Transverse colon (tissue), 4 donors: ENCODE measurements at regions not wholly inside any gene's neighbourhood (a gene's known extent, or its start where the extent isn't known, plus 50 kb on each side); places are given as distances from the start of the nearest gene placed in this dataset.
"Not testable (repeated sequence)": the region's sequence is repeated elsewhere in the genome, so short reads cannot be mapped to it uniquely, and the experiment has no call there.

Experiments
- DNase-seq: peaks from one replicate; pipeline ENCODE4 v3.0.0-alpha.2; 2019
- H3K27ac ChIP-seq, 4 donors: fragments of 200-600 bp; sonication (generic); 2 replicates each; pipeline ENCODE4 v1.5.1; 2016 to 2018; ENCODE audit warnings: inconsistent platforms in 4 of 4
- H3K27me3 ChIP-seq: fragments of 200-600 bp; sonication (generic); 2 replicates; pipeline ENCODE4 v1.5.1; 2017; ENCODE audit warnings: inconsistent platforms
- H3K36me3 ChIP-seq, 4 donors: fragments of 200-600 bp; sonication (generic); 2 replicates each; pipeline ENCODE4 v1.5.1; 2017 to 2019; ENCODE audit warnings: inconsistent platforms in 4 of 4
- H3K4me1 ChIP-seq, 4 donors: fragments of 200-600 bp; sonication (generic); 2 replicates each; pipeline ENCODE4 v1.5.1; 2017 to 2020; ENCODE audit warnings: inconsistent platforms in 4 of 4
- H3K4me3 ChIP-seq, 4 donors: fragments of 200-600 bp; sonication (generic); 1 replicate in 1 of 4; 2 replicates in 3 of 4; pipeline versions ENCODE4 v1.5.1 to v1.6.1; 2017 to 2019; ENCODE audit warnings: inconsistent platforms in 4 of 4
- H3K9me3 ChIP-seq, 2 donors: fragments of 200-600 bp; sonication (generic); 2 replicates each; pipeline ENCODE4 v1.5.1; 2017 to 2019; ENCODE audit warnings: inconsistent platforms in 2 of 2
- EP300 ChIP-seq: sonication (generic); formaldehyde crosslinking; IDR thresholded peaks from one replicate; pipeline ENCODE4 v1.6.1; 2017; ENCODE audit warnings: antibody characterized with exemption, low read depth
- POLR2A ChIP-seq: fragments of 450-650 bp; IDR thresholded peaks from one replicate; pipeline ENCODE4 v1.6.1; 2016; ENCODE audit warnings: antibody characterized with exemption, mild to moderate bottlenecking, moderate library complexity
- POLR2AphosphoS5 ChIP-seq, 3 donors: sonication (generic); formaldehyde crosslinking; IDR thresholded peaks; one replicate each; pipeline ENCODE4 v1.6.1; 2016; ENCODE audit warnings: antibody characterized with exemption in 3 of 3
- WGBS, 2 donors: methylation state at CpG; one replicate each; pipeline ENCODE4 v1.1.5; 2018; ENCODE audit warnings: low coverage in 1 of 2; 5-methylcytosine and 5-hydroxymethylcytosine counted together
- in situ Hi-C, 4 donors: fragments of 200-750 bp; cut with MboI; loops; one replicate each; pipeline versions ENCODE4 v1.15.0 to v1.15.1; 2017; ENCODE audit warnings: low sequenced_read_pairs in 3 of 4, low pct_ligation_motif_present in 1 of 4, low pct_unique_long_range_greater_than_20kb in 1 of 4
- intact Hi-C: fragments of 100-400 bp; cut with DNase I; formaldehyde crosslinking; loops from one replicate; pipeline ENCODE4 v1.15.1; 2023; ENCODE audit warnings: low total_unique reads
- TF ChIP-seq, protein P1 (sequence below), 5 experiments: fragments of 200-600 bp in 3 of 5; fragments of 450-650 bp in 2 of 5; sonication (generic) in 3 of 5; IDR thresholded peaks; 1 replicate in 2 of 5; 2 replicates in 3 of 5; pipeline ENCODE4 v1.5.1; 2016 to 2017; ENCODE audit warnings: antibody characterized with exemption in 5 of 5, inconsistent platforms in 3 of 5, mild to moderate bottlenecking in 2 of 5, moderate library complexity in 1 of 5

DNA sequence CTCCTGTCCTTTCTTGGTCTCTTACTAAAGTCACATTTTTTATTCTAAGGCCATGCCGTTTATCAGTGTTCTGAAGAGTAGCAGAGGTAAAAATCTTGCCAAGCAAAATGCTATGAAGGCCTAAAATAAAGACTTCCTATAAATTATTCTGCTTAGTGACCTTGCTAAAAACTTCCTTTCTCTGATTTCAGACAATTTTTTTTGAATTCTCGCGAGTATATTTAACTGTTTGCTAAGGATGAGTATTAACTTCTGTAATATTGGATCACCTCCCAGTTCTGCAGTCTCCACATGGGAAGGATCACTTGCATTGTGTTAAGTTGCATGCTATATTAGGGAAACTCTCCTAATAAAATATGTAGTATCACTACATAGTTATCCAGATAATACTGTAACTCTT lies 123.4 kb upstream of the SNX7 start:
- Histone ChIP-seq H3K4me1 (no peaks in the 10 kb centered on the region), H3K9me3 (no peaks in the 10 kb centered on the region), H3K27me3 (no peaks in the 10 kb centered on the region), H3K36me3 (no peaks in the 10 kb centered on the region), H3K4me3 (no peak overlapping the region), H3K27ac (no peak overlapping the region)
- TF ChIP-seq POLR2A (no peak), POLR2AphosphoS5 (IDR thresholded peaks at IDR 0.05) (no peak), EP300 (no peak)
- TF ChIP-seq, protein P1, sequence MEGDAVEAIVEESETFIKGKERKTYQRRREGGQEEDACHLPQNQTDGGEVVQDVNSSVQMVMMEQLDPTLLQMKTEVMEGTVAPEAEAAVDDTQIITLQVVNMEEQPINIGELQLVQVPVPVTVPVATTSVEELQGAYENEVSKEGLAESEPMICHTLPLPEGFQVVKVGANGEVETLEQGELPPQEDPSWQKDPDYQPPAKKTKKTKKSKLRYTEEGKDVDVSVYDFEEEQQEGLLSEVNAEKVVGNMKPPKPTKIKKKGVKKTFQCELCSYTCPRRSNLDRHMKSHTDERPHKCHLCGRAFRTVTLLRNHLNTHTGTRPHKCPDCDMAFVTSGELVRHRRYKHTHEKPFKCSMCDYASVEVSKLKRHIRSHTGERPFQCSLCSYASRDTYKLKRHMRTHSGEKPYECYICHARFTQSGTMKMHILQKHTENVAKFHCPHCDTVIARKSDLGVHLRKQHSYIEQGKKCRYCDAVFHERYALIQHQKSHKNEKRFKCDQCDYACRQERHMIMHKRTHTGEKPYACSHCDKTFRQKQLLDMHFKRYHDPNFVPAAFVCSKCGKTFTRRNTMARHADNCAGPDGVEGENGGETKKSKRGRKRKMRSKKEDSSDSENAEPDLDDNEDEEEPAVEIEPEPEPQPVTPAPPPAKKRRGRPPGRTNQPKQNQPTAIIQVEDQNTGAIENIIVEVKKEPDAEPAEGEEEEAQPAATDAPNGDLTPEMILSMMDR (IDR thresholded peaks at IDR 0.05) = no peak
- 53 to 73% methylated on average over 3 of the region's 3 CpGs for WGBS, 2 donors
- DNase-seq = no peak
- in situ Hi-C loops (no loop called here), intact Hi-C loops (no loop called here)

DNA sequence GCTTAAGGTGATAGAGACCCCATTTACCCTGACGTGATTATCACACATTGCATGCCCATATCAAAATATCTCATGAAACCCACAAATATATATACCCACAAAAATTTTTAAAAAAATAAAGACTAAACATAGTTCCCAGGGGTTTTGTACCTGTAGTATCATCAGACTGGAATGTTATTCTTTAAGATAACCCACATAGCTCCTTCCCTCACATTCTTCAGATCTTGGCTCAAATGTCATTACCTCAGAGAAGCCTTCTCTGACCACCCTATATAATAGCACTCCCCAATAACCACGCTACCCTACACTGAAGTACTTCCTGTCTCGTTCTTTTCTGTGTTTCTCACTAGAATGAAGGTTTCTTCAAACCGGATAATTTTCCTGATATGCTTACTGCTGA lies 138.3 kb upstream of the SNX7 start:
- intact Hi-C loops = no loop called here

DNA sequence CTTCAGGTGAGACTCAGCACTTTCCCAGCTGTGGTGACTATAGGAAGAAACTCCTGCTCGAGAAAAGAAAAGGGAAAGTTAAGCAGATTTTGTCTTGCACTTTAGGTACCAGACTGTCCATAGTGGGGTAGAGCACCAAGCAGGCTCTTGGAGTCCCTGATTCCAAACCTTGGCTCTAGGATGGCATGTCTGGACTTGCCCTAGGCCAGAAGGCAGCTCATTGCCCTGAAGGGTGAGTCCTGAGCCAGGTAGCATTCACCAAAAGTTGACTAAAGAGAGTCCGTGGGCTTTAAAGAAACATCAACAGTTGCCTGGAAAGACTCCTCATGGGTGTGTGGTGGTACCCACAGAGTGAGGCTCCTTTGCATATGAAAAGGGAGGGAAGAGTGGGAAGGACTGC lies 145.2 kb upstream of the SNX7 start:
- 60% methylated on average over 2 of the region's 2 CpGs; no CpG with 5 or more reads in 1 of the 2 donors for WGBS, 2 donors
- intact Hi-C loops = no loop called here

More for the DNA sequence above, 138.3 kb upstream of the SNX7 start:
- Histone ChIP-seq H3K4me1 (no peaks in the 10 kb centered on the region), H3K9me3 (no peaks in the 10 kb centered on the region), H3K36me3 (no peaks in the 10 kb centered on the region), H3K4me3 (no peak overlapping the region), H3K27ac (no peak overlapping the region), H3K27me3 (no peaks in the 10 kb centered on the region)
- no peak for DNase-seq
- WGBS, 2 donors = 77 to 85% methylated on average over 4 of the region's 4 CpGs
- in situ Hi-C loops = no loop called here
- TF ChIP-seq POLR2A = no peak
- TF ChIP-seq EP300 = no peak
- no peak for TF ChIP-seq POLR2AphosphoS5 (IDR thresholded peaks at IDR 0.05)
- TF ChIP-seq, protein P1 (IDR thresholded peaks at IDR 0.05) = no peak

DNA sequence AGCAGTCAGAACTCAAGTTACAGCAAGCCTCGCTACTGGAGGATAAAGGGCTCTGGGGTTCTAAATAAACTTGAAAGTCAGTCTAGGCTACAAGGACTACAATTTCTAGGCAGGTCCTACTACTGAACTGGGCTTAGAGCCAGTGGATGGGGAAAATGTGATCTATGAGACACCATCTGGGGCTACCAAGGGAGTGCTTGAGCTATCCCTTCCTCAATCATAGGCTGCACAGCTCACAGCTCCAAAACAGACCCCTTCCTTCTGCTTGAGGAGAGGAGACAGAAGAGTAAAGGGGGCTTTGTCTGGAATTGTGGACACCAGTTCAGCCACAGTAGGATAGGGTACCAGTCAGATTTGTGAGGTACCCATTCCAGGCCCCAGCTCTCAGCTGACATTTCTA lies 145.8 kb upstream of the SNX7 start:
- TF ChIP-seq POLR2A (no peak), EP300 (no peak), POLR2AphosphoS5 (IDR thresholded peaks at IDR 0.05) (no peak)
- TF ChIP-seq, protein P1 (IDR thresholded peaks at IDR 0.05) = no peak
- in situ Hi-C loops = no loop called here

More for the DNA sequence above, 145.2 kb upstream of the SNX7 start:
- no peak overlapping the region for H3K27ac ChIP-seq
- no peak for TF ChIP-seq POLR2A
- no peak for TF ChIP-seq EP300
- TF ChIP-seq, protein P1 (IDR thresholded peaks at IDR 0.05) = no peak
- no peak for TF ChIP-seq POLR2AphosphoS5 (IDR thresholded peaks at IDR 0.05)
- H3K4me1 ChIP-seq = no peaks in the 10 kb centered on the region
- no peaks in the 10 kb centered on the region for H3K36me3 ChIP-seq
- DNase-seq = no peak
- no peaks in the 10 kb centered on the region for H3K27me3 ChIP-seq
- in situ Hi-C loops = no loop called here
- no peaks in the 10 kb centered on the region for H3K9me3 ChIP-seq
- H3K4me3 ChIP-seq = no peak overlapping the region

DNA sequence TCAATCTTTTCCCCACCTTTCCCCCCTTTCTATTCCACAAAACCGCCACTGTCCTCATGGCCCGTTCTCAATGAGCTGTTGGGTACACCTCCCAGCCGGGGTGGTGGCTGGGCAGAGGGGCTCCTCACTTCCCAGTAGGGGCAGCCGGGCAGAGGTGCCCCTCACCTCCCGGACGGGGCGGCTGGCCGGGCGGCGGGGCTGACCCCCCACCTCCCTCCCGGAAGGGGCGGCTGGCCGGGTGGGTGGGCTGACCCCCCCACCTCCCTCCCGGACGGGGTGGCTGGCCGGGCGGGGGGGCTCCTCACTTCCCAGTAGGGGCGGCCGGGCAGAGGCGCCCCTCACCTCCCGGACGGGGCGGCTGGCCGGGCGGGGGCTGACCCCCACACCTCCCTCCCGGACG lies 149.3 kb upstream of the SNX7 start:
- DNase-seq, H3K27ac ChIP-seq, H3K36me3 ChIP-seq, H3K9me3 ChIP-seq, in situ Hi-C loops, H3K27me3 ChIP-seq, H3K4me1 ChIP-seq, H3K4me3 ChIP-seq, intact Hi-C loops: not testable (repeated sequence)
- WGBS, 2 donors = 97% methylated on average over 7 of the region's 27 CpGs; no CpG with 5 or more reads in 1 of the 2 donors

More for the DNA sequence above, 145.8 kb upstream of the SNX7 start:
- Histone ChIP-seq H3K27ac (no peak overlapping the region), H3K9me3 (no peaks in the 10 kb centered on the region), H3K36me3 (no peaks in the 10 kb centered on the region), H3K27me3 (no peaks in the 10 kb centered on the region), H3K4me3 (no peak overlapping the region), H3K4me1 (no peaks in the 10 kb centered on the region)
- 100% methylated on average over 1 of the region's 1 CpG; no CpG with 5 or more reads in 1 of the 2 donors for WGBS, 2 donors
- intact Hi-C loops = no loop called here
- no peak for DNase-seq
